Dendritic cell treated with granulocyte-macrophage colony-stimulating factor and Interleukin-4, amounts not matched to agents 40 ng/mL and 50 ng/mL, for 4 days (primary cell): ENCODE measurements at regions not wholly inside any gene's neighbourhood (a gene's known extent, or its start where the extent isn't known, plus 50 kb on each side); places are given as distances from the start of the nearest gene placed in this dataset.
"Not testable (repeated sequence)": the region's sequence is repeated elsewhere in the genome, so short reads cannot be mapped to it uniquely, and the experiment has no call there.

ENCODE experiments used
- H3K27ac Mint-ChIP-seq: one replicate; pipeline ENCODE4 v1.8.0; 2022; ENCODE audit warnings: mild to moderate bottlenecking, mixed read lengths
- H3K27me3 Mint-ChIP-seq: one replicate; pipeline ENCODE4 v1.8.0; 2022; ENCODE audit warnings: mild to moderate bottlenecking, mixed read lengths
- H3K36me3 Mint-ChIP-seq: one replicate; pipeline ENCODE4 v1.8.0; 2022; ENCODE audit warnings: low read depth, mixed read lengths
- H3K4me1 Mint-ChIP-seq: one replicate; pipeline ENCODE4 v1.8.0; 2022; ENCODE audit warnings: low read depth, mixed read lengths
- H3K4me3 Mint-ChIP-seq: one replicate; pipeline ENCODE4 v1.8.0; 2022; ENCODE audit warnings: mild to moderate bottlenecking, moderate library complexity, mixed read lengths
- H3K9me3 Mint-ChIP-seq: one replicate; pipeline ENCODE4 v1.8.0; 2022; ENCODE audit warnings: mixed read lengths
- intact Hi-C: fragments of 100-400 bp; cut with micrococcal nuclease; formaldehyde crosslinking; loops from one replicate; pipeline ENCODE4 v1.15.0; 2022

DNA sequence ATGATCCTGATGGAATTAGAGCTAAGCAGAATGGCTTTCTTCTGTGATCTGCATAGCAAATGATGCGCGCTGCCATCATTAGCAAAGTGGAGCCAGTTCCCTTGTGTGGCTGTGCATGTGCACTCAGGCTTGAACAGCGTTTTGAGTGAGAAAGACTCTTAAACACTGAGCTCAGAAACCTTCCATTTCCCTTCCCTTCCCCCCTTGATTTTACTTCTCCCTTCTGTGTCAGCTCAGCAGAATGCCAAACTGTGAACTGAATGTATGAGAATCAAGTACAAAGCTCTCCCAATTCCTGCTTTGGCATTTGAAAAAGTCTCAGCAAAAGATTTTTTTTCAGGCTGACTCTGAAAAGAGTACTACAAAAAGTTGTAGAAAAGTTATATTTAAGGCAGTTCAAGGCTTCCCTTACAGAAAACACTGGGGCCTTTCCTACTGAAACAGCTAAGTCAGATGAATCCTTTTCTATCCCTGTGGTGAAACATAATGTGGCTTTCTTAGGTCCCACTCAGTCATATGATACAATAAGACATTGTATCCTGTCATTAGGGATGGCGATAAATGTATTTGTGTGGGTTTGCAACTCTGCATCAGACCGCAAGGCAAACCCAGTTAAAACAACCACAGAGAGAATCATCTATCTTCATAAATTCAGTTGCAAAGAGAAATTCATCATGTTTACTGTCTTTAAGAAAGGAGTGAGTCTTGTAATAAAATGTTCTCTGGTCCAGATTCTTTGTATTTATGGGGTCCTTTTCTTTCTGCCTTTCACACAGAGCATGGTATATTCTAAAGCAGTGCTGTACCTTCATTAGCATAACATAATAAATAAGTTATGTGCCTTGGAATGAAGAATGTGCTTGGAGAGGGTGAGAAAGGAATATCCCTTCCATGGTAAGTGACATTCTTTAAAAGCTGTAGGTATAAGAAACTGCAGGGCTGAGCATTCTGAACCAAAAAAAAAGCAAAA is 222.6 kb downstream of the CAAP1 start:
- H3K9me3 Mint-ChIP-seq: no peaks in the 10 kb centered on the region
- no peaks in the 10 kb centered on the region for H3K36me3 Mint-ChIP-seq
- no peak overlapping the region for H3K27ac Mint-ChIP-seq
- H3K27me3 Mint-ChIP-seq: no peaks in the 10 kb centered on the region
- intact Hi-C loops: no loop called here
- H3K4me3 Mint-ChIP-seq: no peak overlapping the region
- H3K4me1 Mint-ChIP-seq: no peaks in the 10 kb centered on the region

DNA sequence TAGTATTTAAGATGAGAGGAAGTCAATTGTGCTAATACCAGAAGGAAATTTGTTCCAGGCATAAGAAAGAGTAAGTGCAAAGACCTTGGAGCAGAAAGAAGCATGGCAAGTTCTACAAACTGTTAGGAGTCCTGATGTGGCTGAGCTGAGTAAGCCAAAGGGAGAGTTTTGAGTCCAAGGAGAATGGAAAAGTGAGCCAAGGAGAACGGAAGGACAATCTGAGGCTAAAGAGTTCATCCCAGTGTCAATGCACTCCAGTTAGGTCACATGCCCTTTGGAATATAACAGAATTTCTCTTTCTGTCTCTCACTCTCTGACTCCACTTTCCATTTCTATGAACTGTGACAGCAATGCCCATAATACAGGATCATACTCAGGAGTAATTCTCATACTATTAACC is 224.7 kb downstream of the CAAP1 start:
- no peak overlapping the region for H3K27ac Mint-ChIP-seq
- intact Hi-C loops: no loop called here
- H3K27me3 Mint-ChIP-seq: no peaks in the 10 kb centered on the region
- H3K4me3 Mint-ChIP-seq: no peak overlapping the region
- H3K4me1 Mint-ChIP-seq: no peaks in the 10 kb centered on the region
- peaks cover 8% of the 10 kb centered on the region for H3K9me3 Mint-ChIP-seq
- no peaks in the 10 kb centered on the region for H3K36me3 Mint-ChIP-seq

DNA sequence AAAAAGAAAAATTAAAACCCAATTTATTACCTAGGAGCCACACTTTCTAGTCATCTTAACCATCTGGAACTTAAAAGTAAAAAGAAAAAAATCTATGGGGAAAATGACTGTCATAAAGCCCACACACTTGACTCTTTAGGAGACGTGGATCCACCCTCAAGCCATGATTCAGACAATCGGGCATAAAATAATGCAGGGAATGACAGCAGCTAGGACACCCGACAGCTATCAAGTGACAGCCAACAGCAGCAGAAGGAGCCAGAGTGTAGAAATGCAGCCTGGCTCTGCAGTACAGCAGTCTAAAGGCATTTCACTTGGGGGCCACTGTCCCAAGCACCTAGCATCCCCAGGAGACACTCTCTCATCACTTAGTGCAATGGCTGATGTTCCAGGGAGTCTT is 226.9 kb downstream of the CAAP1 start:
- no peaks in the 10 kb centered on the region for H3K4me1 Mint-ChIP-seq

DNA sequence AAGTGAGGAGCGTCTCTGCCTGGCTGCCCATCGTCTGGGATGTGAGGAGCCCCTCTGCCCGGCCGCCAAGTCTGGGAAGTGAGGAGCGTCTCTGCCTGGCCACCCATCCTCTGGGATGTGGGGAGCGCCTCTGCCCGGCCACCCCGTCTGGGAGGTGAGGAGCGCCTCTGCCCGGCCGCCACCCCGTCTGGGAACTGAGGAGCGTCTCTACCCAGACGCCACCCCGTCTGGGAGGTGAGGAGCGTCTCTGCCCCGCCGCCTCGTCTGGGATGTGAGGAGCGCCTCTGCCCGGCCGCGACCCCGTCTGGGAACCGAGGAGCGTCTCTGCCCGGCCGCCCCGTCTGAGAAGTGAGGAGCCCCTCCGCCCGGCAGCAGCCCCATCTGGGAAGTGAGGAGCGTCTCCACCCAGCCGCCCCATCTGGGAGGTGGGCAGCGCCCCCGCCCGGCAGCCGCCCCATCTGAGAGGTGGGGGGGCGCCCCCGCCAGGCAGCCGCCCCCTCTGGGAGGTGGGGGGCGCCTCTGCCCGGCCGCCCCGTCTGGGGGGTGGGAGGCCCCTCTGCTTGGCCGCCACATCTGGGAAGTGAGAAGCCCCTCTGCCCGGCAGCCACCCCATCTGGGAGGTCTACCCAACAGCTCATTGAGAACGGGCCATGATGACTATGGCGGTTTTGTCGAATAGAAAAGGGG is 228.4 kb downstream of the CAAP1 start:
- H3K27me3 Mint-ChIP-seq, H3K4me1 Mint-ChIP-seq, H3K4me3 Mint-ChIP-seq, H3K27ac Mint-ChIP-seq, intact Hi-C loops, H3K9me3 Mint-ChIP-seq, H3K36me3 Mint-ChIP-seq: not testable (repeated sequence)

More for the DNA sequence above, 226.9 kb downstream of the CAAP1 start:
- Mint-ChIP-seq H3K4me3 (no peak overlapping the region), H3K9me3 (peaks cover 8% of the 10 kb centered on the region), H3K27ac (no peak overlapping the region), H3K36me3 (no peaks in the 10 kb centered on the region), H3K27me3 (no peaks in the 10 kb centered on the region)
- intact Hi-C loops: no loop called here

DNA sequence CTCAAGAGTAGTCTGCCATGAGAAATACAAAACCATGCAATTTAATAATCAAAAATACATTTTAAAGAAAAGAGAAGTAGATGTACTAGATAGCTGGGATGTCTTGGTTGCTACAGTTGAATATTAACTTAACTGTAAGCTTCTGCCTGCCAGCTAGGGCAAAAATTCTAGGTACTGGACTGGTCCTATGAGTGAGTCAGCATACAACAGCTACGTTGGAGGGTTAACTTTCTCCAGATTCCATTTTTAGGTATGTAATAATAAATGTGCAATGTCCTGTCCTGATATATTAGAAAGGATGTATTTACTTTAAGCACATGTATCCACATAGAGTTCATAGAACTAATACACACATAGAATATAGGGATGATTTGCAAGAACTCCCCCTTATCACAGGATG is 230.1 kb downstream of the CAAP1 start:
- no peak overlapping the region for H3K27ac Mint-ChIP-seq
- H3K36me3 Mint-ChIP-seq: no peaks in the 10 kb centered on the region
- intact Hi-C loops: no loop called here
- H3K27me3 Mint-ChIP-seq: no peaks in the 10 kb centered on the region
- H3K4me3 Mint-ChIP-seq: no peak overlapping the region
- H3K9me3 Mint-ChIP-seq: peaks cover 8% of the 10 kb centered on the region
- no peaks in the 10 kb centered on the region for H3K4me1 Mint-ChIP-seq

DNA sequence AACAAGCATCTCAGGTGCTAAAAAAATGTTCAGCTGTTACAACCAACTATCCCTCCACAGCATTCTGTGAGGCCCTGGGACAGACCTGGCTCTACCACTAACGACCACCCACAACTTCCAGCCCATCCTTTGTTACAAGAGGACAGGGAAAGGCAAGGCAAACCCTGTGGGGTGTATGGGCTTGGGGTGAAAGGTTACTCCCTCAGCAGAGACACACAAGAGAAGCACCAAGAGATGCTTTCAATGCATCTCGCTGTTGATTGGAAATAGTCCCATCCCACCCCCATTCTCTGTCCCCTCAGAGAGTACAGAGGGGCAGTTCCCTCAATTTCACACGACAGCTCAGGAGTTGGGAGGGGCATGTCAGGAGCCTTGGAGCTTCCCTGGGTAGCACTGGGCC is 234.1 kb downstream of the CAAP1 start:
- H3K9me3 Mint-ChIP-seq: peaks cover 3% of the 10 kb centered on the region
- intact Hi-C loops: no loop called here
- no peak overlapping the region for H3K4me3 Mint-ChIP-seq
- H3K27me3 Mint-ChIP-seq: no peaks in the 10 kb centered on the region
- H3K4me1 Mint-ChIP-seq: no peaks in the 10 kb centered on the region
- no peak overlapping the region for H3K27ac Mint-ChIP-seq
- no peaks in the 10 kb centered on the region for H3K36me3 Mint-ChIP-seq

DNA sequence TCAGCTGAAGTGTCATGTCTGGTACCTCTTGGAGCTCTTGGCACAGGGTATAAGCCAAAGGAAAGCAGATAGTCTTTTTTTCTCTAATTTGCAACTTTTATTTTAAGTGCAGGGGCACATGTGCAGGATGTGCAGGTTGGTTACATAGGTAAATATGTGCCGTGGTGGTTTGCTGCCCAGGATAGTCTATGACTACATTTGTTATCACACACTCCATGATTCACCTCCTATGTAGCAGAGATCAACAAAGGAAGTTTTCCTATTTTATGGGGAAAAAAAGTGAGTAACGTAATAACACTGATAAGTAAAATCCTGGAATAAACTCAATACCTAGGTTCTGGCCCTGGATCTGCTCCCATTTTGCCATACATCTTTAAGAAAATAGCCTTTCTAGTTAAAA is 234.6 kb downstream of the CAAP1 start:
- H3K4me3 Mint-ChIP-seq: no peak overlapping the region
- H3K4me1 Mint-ChIP-seq: no peaks in the 10 kb centered on the region
- no peak overlapping the region for H3K27ac Mint-ChIP-seq
- no peaks in the 10 kb centered on the region for H3K27me3 Mint-ChIP-seq
- H3K36me3 Mint-ChIP-seq: no peaks in the 10 kb centered on the region
- H3K9me3 Mint-ChIP-seq: no peaks in the 10 kb centered on the region
- intact Hi-C loops: no loop called here

DNA sequence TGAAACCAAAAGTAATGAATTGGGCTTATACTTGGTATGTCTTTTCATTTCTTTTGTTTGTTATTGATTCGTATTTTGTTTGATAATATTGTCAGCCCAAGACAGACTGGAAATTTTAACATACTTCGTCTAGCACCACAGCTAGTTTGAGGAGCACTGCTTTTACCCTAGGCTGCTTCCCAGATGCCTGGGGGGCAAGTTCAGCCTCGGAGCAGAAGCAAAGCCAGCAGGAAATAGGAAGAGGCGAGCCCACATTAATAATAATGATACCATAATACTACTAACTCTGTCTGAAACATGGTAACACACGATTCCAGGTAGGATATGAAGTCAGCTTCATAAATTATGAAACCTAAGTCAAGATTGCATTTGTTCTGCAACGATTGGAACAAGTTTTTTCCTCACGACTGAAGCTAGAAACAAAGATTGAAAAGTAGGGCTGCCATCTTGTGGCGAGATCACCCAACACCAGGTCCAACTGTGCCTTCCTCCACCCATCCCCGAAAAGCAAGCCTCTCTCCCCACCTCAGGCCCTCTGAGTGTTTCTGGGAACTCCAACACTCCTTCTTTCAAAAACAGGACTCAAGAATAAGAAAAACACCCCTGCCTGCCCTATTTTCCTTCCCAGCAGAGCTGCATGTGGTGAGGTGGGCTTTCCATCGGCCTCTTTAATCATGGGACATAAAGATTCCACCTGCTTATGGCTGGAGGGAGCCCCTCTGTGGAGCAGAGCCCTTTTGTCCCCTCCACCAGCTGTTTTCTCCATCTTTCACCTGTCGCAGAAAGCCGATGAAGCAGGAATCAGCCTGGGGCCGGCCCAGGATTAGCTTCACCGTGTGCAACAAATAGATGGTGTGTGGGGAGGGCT is 236.4 kb downstream of the CAAP1 start:
- intact Hi-C loops: no loop called here
- Mint-ChIP-seq H3K27ac (no peak overlapping the region), H3K27me3 (no peaks in the 10 kb centered on the region), H3K4me3 (no peak overlapping the region), H3K4me1 (no peaks in the 10 kb centered on the region), H3K9me3 (no peaks in the 10 kb centered on the region), H3K36me3 (no peaks in the 10 kb centered on the region)

DNA sequence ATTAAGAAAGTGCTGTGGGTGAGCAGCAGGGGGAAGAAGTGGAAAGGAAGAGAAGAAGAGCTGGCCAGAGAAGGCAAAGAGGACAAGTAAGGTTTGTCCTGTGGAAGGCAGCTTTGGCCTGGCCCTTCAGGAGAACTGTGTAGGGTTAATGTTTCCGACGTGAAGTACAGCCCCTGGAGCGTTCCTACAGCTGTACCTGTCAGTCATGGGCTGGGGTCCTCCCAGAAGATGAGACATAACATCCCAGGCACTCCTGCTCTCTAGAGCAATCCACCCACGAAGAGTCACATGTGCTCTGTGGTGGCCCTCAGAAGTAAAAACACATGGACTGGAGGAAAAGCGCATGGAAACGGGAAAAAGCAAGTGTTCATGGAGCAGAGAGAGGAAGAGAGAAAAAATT is 237.4 kb downstream of the CAAP1 start:
- H3K36me3 Mint-ChIP-seq: no peaks in the 10 kb centered on the region
- H3K27ac Mint-ChIP-seq: no peak overlapping the region
- intact Hi-C loops: no loop called here
- no peak overlapping the region for H3K4me3 Mint-ChIP-seq
- no peaks in the 10 kb centered on the region for H3K4me1 Mint-ChIP-seq
- no peaks in the 10 kb centered on the region for H3K27me3 Mint-ChIP-seq
- no peaks in the 10 kb centered on the region for H3K9me3 Mint-ChIP-seq

DNA sequence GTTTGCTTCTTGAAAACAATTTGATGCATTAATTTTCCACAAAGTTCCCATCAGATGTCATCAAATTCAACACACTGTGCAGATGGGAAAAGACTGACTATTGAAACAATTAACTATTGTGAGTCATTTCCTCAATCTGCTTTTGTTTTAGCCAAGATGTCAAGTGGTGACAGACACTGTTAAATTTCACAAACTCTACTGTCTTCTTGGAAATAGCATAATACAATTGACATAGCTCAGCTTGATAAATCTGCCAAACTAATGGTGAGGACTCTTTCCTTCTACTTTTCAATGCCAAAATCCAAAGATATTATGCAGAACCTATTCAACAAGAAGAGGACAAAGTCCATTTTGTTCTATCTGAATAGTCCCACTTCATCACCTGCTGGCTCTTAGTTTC is 242.3 kb downstream of the CAAP1 start:
- Mint-ChIP-seq H3K4me1 (no peaks in the 10 kb centered on the region), H3K9me3 (no peaks in the 10 kb centered on the region), H3K27me3 (no peaks in the 10 kb centered on the region), H3K4me3 (no peak overlapping the region), H3K36me3 (no peaks in the 10 kb centered on the region), H3K27ac (no peak overlapping the region)
- intact Hi-C loops: no loop called here

DNA sequence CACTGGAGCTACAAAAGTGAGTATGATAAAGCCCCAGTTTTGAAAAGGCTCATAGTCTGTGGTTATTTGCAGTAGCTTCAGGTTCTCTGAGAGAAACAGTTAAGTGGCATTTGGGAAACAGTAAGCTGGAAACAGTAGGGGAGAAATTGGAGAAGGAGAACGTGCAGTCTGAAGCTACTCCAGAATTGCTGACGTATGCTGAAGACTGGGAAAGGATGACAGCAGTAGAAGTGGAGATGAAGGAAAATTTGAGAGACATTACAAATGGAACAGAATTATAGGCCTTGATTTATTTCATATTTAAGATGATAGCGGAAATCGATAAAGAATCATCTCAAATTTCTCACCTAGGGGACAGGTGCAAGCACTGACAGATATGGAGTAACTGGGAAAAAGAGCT is 248.8 kb downstream of the CAAP1 start:
- Mint-ChIP-seq H3K4me3 (no peak overlapping the region), H3K4me1 (no peaks in the 10 kb centered on the region), H3K9me3 (no peaks in the 10 kb centered on the region), H3K27ac (no peak overlapping the region), H3K36me3 (no peaks in the 10 kb centered on the region), H3K27me3 (no peaks in the 10 kb centered on the region)
- intact Hi-C loops: no loop called here

DNA sequence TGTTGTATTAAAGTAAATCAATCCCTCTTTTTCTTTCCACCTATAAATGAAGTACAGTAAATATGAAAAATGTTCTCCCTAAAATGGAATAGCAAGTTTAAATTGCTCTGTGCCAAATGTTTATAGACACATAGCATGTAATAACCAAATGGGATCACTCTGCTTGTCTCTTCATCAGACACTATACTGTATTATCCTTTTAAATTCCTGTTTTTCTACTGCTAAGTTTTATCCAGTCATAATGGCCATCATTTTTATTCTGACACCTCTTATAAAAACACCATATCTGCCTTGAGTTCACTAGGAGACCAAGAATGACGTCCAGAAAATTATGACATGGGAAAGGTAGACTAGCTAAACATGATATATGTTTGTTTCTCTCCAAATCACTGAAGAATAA is 252.8 kb downstream of the CAAP1 start:
- H3K27ac Mint-ChIP-seq: no peak overlapping the region
- H3K27me3 Mint-ChIP-seq: no peaks in the 10 kb centered on the region
- no peak overlapping the region for H3K4me3 Mint-ChIP-seq
- no peaks in the 10 kb centered on the region for H3K36me3 Mint-ChIP-seq
- H3K4me1 Mint-ChIP-seq: no peaks in the 10 kb centered on the region
- peaks cover under 1% of the 10 kb centered on the region for H3K9me3 Mint-ChIP-seq
- intact Hi-C loops: no loop called here

DNA sequence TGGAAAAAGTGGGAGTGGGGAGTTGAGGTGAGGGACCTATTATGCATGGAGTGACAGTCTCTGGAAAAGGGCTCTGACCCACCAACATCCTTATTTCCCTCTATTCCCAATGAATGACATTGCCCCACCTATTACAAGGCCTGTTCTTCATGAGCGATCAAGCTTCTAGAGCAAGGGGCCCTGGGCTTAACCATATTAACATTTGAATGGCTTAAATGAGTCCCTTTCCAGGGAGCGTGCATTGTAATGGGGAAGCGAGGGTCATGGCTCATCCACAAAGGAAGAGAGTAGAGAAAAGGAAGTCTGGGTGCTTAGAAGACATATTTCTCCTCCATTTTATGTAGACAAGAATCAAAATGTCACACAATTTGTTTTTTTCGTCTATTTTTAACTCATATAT is 255.5 kb downstream of the CAAP1 start:
- peaks cover 10% of the 10 kb centered on the region for H3K9me3 Mint-ChIP-seq
- H3K27ac Mint-ChIP-seq: no peak overlapping the region
- H3K4me3 Mint-ChIP-seq: no peak overlapping the region
- no peaks in the 10 kb centered on the region for H3K27me3 Mint-ChIP-seq
- H3K36me3 Mint-ChIP-seq: no peaks in the 10 kb centered on the region
- no peaks in the 10 kb centered on the region for H3K4me1 Mint-ChIP-seq
- intact Hi-C loops: no loop called here

DNA sequence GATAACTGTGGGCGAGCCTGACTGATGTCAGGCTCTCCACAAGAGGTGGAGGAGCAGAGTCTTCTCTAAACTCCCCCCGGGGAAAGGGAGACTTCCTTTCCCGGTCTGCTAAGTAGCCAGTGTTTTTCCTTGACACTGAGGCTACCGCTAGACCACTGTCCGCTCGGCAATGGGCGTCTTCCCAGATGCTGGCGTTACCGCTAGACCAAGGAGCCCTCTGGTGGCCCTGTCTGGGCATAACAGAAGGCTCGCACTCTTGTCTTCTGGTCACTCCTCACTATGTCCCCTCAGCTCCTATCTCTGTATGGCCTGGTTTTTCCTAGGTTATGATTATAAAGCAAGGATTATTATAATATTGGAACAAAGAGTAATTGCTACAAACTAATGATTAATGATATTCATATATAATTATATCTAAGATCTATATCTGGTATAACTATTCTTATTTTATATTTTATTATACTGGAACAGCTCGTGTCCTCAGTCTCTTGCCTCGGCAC is 278.7 kb downstream of the CAAP1 start:
- intact Hi-C loops, H3K9me3 Mint-ChIP-seq, H3K4me3 Mint-ChIP-seq, H3K4me1 Mint-ChIP-seq, H3K27me3 Mint-ChIP-seq, H3K36me3 Mint-ChIP-seq, H3K27ac Mint-ChIP-seq: not testable (repeated sequence)
